Kidney epithelial cell (primary cell): ENCODE measurements at regions not wholly inside any gene's neighbourhood (a gene's known extent, or its start where the extent isn't known, plus 50 kb on each side); places are given as distances from the start of the nearest gene placed in this dataset.

Source experiments
- DNase-seq: peaks from one replicate; pipeline ENCODE4 v3.0.0-alpha.2; 2010; ENCODE audit warnings: low read depth
- H3K27me3 ChIP-seq: 2 replicates; pipeline ENCODE4 v1.6.0; 2011; ENCODE audit warnings: low read length; ENCODE audit not compliant: control insufficient read depth, insufficient read depth
- H3K36me3 ChIP-seq: 2 replicates; pipeline ENCODE4 v1.5.1; 2011; ENCODE audit warnings: low read length; ENCODE audit not compliant: control insufficient read depth, insufficient read depth
- H3K4me3 ChIP-seq: 2 replicates; pipeline ENCODE4 v1.5.1; 2011; ENCODE audit warnings: low read depth, mild to moderate bottlenecking, control low read depth, low read length
- TF ChIP-seq, protein P1 (sequence below): IDR thresholded peaks from 2 replicates; pipeline ENCODE4 v1.5.1; 2011; ENCODE audit warnings: mild to moderate bottlenecking, moderate library complexity, low read length, control low read depth, inconsistent platforms; ENCODE audit not compliant: insufficient read depth, poor library complexity, severe bottlenecking

GRCh38 chr3:188059351-188059750 lies 94.6 kb upstream of the LPP start:
- no peaks in the 10 kb centered on the region for H3K27me3 ChIP-seq
- no peak overlapping the region for H3K4me3 ChIP-seq
- H3K36me3 ChIP-seq, result no peaks in the 10 kb centered on the region
- TF ChIP-seq, protein P1, sequence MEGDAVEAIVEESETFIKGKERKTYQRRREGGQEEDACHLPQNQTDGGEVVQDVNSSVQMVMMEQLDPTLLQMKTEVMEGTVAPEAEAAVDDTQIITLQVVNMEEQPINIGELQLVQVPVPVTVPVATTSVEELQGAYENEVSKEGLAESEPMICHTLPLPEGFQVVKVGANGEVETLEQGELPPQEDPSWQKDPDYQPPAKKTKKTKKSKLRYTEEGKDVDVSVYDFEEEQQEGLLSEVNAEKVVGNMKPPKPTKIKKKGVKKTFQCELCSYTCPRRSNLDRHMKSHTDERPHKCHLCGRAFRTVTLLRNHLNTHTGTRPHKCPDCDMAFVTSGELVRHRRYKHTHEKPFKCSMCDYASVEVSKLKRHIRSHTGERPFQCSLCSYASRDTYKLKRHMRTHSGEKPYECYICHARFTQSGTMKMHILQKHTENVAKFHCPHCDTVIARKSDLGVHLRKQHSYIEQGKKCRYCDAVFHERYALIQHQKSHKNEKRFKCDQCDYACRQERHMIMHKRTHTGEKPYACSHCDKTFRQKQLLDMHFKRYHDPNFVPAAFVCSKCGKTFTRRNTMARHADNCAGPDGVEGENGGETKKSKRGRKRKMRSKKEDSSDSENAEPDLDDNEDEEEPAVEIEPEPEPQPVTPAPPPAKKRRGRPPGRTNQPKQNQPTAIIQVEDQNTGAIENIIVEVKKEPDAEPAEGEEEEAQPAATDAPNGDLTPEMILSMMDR, result no peak
- DNase-seq, result no peak

DNA sequence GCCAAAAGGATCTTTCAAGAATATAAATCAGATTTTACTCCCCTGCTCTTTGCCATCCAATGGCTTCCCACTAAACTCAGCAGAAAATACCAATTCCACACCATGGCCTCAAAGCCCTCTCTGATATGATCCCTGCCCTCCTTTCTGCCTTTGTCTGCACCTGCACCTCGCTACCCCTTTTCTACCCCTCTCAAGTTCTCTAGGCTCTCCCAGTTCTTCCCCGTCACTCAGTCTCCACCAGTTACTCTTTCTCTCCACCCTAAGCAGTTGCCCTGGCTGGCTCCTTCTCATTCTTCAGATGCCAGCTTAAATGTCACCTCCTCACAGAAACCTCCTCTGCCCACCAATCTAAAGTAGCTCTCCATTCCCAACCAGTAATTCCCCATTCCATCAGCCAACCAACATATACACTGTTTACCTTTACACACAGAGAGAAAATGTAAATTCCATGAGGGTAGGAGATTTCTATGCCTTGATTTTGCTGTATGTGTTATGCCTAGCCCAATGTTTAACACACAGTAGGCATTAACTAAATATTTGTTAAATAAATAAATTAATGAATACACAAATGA lies 93.6 kb upstream of the LPP start:
- Histone ChIP-seq H3K36me3 (no peaks in the 10 kb centered on the region), H3K4me3 (no peak overlapping the region), H3K27me3 (no peaks in the 10 kb centered on the region)
- no peak for DNase-seq
- TF ChIP-seq, protein P1, result no peak

- TF ChIP-seq, protein P1, result peak; percentile 19
- DNase-seq, result no peak
- Histone ChIP-seq H3K4me3 (no peak overlapping the region), H3K36me3 (no peaks in the 10 kb centered on the region), H3K27me3 (no peaks in the 10 kb centered on the region)
Observed at GRCh38 chr3:188060840-188061544, 93.0 kb upstream of the LPP start.

- TF ChIP-seq, protein P1, result no peak
- no peak overlapping the region for H3K4me3 ChIP-seq
- no peak for DNase-seq
- no peaks in the 10 kb centered on the region for H3K36me3 ChIP-seq
- H3K27me3 ChIP-seq, result no peaks in the 10 kb centered on the region
Observed at GRCh38 chr3:188062216-188062615, 91.7 kb upstream of the LPP start.

DNA sequence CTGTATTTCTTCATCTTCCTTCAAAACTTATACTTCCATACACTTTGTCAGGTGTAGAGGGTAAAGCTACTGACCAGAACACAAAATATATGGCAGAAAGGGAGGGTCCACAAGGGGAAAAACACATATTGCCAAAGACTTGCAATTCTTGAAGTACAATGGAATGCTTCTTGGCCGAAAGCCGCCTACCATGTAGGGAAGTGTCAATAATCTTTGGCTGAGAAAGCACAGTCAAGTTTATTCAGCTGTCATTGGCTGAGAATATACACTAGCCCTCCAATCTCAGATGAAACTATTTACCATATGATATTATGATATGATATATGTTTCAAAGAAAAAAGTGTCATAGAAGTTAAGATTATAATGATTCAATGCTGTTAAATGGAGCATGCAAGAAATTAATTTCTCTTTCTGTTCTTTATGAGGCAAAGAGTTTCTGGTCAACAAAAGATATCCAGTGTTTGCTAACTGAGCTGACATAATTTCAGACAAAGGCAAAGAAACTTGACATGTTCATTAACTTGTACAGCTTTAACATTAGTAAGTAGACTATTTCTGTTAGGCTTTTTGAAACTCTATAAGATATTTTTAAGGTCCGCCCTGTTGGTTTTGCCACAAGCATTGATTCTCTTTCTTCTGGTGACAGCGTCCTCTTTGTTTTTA lies 89.0 kb upstream of the LPP start:
- DNase-seq, result no peak
- TF ChIP-seq, protein P1, result no peak
- Histone ChIP-seq H3K4me3 (no peak overlapping the region), H3K27me3 (no peaks in the 10 kb centered on the region), H3K36me3 (no peaks in the 10 kb centered on the region)

- TF ChIP-seq, protein P1, result no peak
- Histone ChIP-seq H3K36me3 (no peaks in the 10 kb centered on the region), H3K27me3 (no peaks in the 10 kb centered on the region), H3K4me3 (no peak overlapping the region)
- no peak for DNase-seq
Observed at GRCh38 chr3:188066141-188066540, 87.8 kb upstream of the LPP start.
